NCI-H187 (cell line): ENCODE measurements at regions not wholly inside any gene's neighbourhood (a gene's known extent, or its start where the extent isn't known, plus 50 kb on each side); places are given as distances from the start of the nearest gene placed in this dataset.
A peak's percentile ranks its signal among the peaks of the same experiment; 100 is the strongest.

Experiments used
- DNase-seq, 2 experiments: peaks; one replicate each; lab custom pipeline; 2025; lab: John Stamatoyannopoulos, UW

- DNase-seq, result peak in 1 of 2 experiments; percentile 76
Measured at GRCh38 chr20:48276021-48276342, 490.7 kb upstream of the SULF2 start.

GRCh38 chr20:48275286-48276020 is 490.2 kb upstream of the SULF2 start:
- DNase-seq, result peak in 1 of 2 experiments; percentile 53

GRCh38 chr20:48273843-48274242 is 488.6 kb upstream of the SULF2 start:
- no peak for DNase-seq

DNA sequence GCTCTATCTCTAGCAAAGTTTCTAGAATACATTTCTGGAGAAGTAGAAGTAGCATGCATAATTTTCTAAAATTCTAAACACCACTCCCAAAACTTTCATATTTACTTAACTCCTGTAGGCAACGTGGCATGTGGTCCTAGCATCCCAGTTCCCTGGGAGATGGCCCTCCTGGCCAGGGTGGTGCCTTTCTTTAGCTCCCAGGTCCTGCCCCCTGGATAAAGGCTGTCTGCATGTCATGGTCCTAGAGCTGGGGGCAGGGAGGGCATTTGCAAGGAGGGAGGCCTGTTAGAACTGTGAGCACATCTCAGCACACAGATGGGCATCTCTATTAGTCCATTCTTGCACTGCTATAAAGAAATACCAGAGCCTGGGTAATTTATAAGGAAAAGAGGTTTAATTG is 485.6 kb upstream of the SULF2 start:
- no peak for DNase-seq

DNA sequence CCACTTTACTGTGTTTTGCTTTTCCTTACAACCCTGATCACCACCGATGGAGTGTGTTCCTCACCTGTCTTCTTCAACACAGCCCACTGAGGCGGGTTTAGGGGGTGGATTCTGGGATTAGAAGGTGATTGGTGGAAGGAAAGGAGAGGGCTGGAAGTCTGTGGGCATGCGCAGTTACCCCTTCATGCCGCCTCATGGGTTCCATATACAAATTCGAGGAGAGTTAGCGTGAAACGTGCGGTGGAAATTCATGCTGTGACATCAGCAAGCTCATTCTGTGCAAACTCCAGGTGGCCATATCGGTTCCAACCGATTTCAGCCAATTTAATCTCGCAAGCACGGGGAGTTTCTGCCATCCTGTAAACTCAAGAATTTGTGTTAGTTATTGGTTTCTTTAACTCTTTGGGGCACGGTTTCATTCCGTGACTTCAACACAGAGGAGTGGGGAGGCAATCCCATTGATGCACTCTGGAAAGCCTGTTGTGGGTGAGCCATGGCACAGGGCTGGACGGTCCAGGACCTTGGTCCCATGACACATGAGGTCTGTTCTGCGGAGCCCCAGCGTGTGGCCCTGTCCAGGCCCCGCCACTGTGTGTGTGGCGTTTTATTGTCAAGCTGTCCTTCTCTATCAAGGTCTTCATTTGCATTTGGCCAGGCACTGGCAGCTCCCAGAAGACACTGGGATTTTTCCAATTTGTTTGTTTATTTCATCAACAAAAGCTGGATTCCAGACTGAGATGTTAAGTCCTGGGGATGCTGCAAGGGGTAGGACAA is 482.8 kb upstream of the SULF2 start:
- DNase-seq, result no peak

DNA sequence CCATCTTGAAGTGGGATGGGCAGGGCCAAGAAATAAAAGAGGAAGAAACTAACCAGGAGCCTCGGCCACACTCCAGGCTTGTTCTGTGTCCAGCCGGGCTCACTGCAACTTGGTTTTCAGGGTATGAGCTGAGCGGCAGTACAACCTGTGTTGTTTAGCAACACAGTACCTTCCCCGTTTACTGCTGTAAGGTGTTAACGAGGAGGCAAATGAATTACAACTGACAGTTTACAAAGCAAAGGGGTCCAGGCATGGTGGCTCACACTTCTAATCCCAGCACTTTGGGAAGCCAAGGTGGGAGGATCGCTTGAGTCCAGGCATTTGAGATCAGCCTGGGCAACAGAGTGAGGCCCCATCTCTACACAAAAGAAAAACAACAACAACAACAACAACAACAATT is 481.3 kb upstream of the SULF2 start:
- no peak for DNase-seq

DNA sequence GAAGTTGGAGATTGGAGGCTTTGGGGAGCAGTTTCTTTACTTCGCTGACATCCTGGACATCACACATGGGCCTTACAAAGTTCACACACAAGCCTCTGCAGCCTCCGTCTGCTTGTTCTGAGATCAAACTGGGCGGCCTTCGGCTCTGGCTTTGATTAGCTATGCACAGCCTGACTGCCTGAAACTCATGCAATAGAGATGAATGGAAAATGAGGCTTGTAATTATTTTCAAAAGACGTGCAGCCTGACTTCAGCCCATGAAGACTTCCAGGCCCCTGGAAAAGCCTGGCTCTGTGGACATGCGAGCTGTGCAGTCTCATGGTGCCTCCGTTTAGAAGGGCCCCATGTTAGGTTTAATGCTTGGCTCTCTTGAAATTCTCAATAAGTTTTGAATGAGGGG is 480.5 kb upstream of the SULF2 start:
- no peak for DNase-seq

- no peak for DNase-seq
Measured at GRCh38 chr20:48262955-48263354, 477.7 kb upstream of the SULF2 start.

DNA sequence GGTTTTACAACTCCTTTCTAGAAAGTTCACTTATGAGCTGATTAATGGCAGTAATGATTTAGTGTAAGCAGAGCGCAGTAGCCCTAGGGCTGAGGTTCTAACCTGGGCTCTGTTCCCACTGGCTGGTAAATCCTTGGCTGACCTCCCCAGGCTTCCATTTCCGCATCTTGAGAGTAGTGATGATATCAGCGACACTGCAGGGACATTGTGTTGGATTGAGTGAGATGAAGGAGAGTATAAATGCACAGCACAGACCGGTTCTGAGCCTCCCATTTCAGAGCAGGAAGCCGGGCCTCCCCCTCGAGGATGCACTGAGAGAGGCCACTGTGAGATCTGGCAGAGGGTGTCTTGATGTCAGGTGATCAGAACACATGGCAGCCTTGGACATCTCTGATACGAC is 477.2 kb upstream of the SULF2 start:
- DNase-seq, result no peak

- DNase-seq, result no peak
Measured at GRCh38 chr20:48261398-48261910, 476.2 kb upstream of the SULF2 start.

GRCh38 chr20:48260129-48260756 is 475.0 kb upstream of the SULF2 start:
- no peak for DNase-seq

DNA sequence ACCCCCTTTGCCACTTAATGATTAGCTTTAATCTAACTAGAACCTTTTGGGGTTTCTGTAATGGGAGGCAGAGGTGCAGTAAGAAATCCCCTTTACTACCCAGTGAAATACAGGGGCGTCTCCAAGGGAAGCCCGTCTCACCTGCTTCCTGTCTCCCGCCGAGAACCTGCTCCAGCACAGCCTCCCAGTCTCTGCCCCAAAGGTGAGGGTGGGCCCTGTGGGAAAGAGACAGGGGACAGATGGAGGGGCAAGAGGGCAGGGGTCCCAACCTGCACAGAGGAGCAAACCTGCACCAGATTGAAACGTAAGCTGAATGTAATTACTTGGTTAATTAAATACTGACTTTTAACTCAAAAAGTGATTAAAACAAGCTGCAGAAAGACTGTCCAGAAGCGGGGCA is 474.2 kb upstream of the SULF2 start:
- no peak for DNase-seq

DNA sequence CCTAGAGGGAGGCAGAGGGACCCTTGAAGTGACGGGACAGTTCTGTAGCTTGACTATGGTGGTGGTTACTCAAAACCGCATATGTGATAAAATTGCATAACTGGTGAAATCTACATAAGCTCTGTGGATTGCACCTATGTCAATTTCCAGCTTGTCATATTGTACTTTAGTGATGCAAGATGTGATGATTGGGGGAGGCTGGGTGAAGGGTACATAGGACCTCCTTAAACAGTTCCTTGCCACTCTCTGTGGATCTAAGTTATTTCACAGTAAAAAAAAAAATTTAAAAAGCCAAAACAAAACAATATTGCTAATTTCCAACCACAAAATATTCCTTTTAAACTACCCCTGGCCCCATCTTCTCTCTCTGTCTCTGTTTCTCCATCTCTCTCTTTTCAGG is 472.6 kb upstream of the SULF2 start:
- no peak for DNase-seq

DNA sequence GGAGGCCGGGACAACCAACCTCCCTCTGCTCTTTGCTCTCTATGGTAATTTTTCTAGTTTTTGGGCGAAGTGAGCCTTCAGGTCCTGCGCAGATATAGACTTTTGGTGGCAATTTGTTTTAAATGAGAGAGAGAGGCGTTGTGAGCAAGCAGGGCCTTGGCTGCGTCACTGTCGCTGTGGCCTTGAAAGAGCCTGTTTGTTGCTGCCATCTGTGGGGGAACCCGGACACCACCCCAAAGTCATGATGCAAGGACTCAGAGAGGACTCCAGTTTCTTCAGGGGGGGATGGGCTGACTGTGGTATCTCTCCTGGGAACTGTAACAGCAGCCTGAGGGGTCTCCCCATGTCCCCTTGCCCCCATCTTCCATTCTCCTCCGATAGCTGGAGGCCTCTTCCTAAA is 462.7 kb upstream of the SULF2 start:
- no peak for DNase-seq

DNA sequence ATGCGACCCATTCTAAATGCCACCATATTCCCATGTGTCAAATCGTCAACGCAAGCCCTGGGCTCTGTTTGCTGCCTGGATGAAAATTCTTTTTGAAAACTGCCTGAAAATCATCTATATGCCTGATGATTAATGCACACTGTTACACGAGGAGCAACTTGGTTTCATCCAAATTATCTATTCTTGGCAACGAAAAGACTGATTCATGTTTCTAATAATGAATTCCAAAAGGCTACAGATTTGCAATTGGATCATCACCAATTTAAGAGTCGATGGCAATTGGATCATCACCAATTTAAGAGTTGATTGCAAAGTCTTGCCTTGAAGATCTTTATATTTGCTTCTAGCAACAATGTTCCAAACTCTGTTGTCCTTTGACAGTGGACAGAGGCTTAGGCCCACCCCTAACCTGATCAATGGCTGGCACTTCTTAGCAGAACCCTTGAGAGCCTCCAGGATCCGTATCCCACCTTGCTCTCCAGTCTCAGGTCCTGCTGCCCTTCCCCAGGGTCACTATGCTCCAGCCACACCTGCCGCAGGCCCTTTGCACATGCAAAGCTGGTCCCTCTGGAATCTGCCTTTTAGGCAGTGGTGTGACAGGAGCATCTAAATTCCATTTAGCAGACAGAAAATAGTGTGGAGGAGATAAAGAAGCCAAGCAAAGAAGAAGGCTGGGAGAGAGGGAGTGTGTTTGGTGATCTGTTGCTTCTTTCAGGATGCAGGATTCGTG is 460.9 kb upstream of the SULF2 start:
- DNase-seq, result no peak

DNA sequence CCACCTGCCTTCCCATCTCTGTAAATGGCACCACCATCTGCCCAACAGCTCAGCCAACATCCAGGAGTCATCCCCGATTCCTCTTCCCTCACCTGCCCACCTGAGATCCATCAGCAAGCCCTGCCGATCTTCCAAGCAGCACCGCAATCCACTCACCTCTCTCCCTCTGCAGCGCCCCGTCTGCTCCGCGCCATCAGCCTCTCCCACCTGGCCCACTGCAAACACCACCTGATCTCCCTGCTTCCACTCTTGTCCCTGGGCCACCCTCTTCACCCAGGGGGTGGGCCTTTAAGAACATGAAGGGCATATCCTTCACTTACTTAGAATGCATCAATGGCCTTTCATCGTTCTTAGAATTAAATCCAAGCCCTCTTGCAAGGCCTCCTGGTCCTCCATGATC is 457.3 kb upstream of the SULF2 start:
- DNase-seq, result no peak

GRCh38 chr20:48241482-48241881 is 456.2 kb upstream of the SULF2 start:
- no peak for DNase-seq

DNA sequence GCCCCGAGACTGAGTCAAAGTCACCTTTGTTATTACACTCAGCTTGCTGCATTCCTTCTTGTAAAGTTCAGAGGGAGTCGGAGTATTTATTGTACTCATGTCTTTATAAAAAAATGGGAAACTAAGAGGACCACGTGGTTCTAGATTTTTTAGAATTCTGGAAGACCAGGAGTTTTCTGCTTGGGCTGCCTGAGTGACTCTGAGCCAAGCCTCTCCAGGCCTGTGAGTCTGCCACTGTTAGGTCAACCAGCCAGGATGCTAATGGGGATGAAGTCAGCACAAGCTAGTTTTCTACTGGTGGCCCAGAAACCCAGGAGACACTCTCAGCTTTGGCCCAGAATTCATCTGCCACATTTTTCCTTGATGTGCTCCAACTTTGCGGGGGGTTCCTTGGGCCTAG is 453.5 kb upstream of the SULF2 start:
- no peak for DNase-seq

DNA sequence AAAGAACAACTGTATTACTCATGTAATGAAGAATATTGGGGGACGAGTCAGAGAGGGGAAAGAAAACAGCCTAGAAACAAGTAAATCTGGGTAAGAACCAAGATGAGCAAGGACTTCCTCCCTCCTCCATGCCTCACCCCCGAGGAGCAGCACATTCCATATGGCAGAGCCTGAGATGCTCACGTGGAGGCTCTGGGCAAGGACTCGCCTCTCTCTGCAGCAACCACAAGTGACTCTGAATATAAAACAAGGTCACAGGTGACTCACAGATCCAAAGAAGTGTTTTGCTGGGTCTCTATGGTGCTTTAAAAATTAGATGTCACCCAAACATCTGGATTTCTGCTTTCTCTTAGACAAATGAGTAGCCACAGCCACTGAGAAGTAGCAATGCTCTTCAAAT is 453.0 kb upstream of the SULF2 start:
- no peak for DNase-seq

GRCh38 chr20:48236000-48236970 is 451.0 kb upstream of the SULF2 start:
- no peak for DNase-seq

DNA sequence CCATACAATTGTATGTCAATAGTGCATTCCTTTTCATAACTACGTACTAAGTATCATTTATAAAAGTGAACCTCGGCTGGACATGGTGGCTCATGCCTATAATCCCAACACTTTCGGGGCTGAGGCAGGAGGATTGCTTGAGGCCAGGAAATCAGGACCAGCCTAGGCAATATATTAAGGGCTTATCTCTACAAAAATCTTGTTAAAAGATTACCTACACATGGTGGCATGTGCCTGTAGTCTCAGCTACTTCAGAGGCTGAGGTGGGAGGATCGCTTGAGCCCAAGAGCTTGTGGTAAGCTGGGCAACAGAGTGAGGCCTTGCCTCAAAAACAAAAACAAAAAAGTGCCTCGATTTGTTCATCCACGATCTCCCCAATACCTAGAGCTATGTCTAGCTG is 449.7 kb upstream of the SULF2 start:
- DNase-seq, result no peak
